ENCODE measurements at regions not wholly inside any gene's neighbourhood (a gene's known extent, or its start where the extent isn't known, plus 50 kb on each side); places are given as distances from the start of the nearest gene placed in this dataset.

DNA sequence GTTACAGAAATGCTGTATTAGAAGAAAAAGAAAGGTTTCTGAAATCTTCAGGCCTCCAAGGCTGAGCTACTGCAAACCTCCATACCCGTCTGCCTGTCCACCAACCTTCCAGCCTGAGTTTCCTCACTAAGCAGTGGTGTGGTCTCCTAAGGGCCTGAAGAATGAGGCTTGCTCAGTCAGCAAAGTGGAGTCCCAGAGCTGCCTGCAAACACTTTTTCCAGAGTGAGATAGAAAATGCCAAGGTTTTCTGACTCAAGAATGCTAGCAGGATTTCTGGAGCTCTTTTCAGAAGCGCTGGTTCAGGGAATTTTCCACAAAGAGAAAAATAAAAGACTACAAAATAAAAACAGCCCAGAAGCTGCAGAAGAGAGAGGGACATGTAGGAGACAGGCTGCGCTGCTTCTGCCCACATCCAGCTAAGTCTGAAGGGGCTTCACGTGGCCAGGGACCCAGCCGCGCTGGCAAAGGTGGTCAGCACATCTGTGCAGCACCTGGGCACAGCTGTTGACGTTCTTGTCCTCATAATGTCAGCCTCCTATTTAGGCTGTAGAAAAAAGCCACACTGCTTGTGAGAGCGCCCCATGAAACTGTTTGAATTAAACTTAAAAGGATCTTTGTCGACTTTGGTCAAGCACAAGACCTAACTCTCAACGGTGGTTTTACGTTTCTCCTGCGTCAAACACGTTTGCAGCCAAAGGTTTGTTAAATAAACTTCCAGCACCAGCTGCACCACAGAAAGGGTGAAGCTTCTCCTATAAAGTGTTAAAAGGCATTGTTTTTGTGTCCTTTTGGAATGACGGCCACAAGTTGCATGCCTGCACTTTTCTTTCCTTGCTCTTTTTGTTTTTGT is 209.0 kb downstream of the THBS2 start:
- no peak for DNase-seq

DNA sequence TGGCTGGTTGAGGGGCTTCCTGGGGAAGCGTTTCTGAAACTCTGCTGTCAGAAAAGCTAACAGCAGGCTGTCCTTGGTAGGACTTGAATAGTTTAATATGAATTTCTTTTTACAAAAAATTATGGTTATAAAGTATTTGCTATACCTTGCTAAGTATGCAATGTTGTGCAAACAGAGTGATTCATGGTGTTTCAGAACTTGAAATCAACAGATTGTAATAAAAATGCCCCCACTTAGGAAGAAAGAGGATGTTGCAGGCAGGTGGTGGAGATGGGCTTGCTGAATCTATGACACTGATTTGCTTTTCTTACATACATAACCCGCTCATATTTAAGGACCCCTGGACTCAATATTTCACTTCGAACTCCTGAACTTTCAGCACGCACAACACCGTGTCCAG is 211.6 kb downstream of the THBS2 start:
- no peak for DNase-seq

DNA sequence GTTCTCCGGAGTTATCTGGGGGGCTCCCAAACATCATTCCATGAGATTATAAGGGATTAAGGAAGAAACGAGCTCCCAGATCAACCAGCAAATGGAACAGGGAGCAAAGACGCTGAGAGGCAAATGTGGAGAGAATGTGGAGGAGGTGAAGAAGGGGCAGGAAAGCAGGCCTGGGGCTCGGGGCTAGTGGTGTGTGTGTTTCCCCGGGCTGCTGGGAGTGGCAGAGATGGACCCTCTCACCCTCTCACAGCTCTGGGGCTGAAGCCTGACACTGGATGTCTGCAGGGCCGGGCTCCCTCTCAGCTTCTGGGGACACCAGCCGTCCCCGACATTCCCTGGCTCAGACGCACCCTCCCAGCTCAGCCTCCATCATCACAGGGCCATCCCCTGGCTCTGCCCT is 212.6 kb downstream of the THBS2 start:
- no peak for DNase-seq

DNA sequence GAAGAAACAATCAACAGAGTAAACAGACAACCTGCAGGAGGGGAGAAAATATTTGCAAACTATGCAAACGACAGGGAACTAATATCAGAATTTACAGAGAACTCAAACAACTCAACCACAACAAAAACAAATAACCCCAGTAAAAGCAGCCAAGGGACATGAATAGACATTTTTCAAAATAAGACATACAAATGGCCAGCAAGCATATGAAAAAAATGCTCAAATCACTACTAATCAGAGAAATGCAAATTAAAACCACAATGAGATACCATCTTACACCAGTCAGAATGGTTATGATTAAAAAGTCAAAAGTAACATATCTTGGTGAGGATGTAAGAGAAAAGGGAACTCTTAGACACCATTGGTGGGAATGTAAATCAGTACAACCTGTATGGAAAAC is 215.0 kb downstream of the THBS2 start:
- DNase-seq = no peak

DNA sequence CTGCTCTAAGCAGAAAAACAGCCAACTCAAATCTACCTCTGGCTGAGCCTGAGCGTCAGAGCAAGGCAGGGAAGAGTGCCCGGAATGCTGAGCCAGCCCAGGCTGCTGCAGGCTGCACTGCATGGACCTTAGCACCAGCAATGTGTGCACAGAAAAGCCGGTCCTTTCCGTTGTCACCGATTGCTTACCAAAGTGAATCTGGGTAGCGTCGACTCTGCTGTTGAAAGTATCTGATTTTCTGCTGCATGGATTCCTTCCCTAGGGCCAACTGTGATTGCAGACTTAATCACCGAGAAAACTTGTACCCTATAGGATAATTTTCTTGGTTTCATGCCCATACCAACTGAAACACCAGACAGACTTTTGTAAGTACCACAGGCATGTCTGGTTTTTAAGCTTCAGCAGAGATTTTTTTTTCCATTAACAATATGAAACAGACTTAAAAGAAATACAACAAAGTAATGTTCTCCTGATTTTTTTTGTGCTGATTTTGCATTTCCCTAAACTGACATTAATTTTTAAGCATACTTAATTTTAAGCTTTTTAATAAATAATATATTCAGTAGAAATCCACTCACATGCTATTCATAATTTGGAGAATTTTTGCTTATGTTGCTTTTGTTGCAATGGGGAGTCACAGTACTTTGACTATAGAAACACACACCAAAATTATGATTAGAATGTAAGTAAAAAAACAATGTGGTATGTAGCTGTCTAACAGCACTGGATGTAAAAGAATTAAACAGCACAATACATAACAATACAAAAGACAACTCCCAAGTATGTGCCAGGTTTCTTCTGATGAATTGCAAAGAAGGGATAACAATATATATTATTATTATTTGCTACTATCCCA is 218.0 kb downstream of the THBS2 start:
- DNase-seq = no peak

DNA sequence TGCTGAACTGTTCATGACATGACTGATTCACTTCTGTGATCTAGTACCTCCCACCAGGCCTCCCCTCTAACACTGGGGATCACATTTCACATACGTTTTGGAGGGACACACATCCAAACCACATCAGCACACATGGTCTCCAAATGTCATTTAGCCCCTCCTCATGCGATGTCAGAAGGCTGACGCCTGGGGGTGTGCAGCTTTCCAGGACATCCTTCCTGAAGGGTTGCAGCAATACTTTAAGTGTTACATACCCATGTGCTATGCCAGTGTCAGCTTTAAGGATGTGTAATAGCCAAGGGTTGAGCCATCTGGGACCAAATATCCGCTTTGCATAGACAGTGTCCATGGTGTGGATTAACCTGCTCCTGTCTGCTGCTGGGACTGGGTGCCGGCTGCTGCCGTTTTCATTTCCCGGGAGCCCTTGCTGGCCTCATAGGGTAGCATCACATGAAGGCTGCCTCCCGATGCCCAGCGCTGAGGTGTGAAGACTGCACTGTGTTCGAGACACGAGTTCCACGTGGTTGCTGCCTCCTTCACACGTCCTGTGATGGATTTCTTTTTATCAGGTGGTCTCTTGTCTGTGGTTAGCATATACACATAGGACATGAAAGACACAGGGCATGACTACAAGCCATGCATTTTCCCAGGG is 219.0 kb downstream of the THBS2 start:
- no peak for DNase-seq

DNA sequence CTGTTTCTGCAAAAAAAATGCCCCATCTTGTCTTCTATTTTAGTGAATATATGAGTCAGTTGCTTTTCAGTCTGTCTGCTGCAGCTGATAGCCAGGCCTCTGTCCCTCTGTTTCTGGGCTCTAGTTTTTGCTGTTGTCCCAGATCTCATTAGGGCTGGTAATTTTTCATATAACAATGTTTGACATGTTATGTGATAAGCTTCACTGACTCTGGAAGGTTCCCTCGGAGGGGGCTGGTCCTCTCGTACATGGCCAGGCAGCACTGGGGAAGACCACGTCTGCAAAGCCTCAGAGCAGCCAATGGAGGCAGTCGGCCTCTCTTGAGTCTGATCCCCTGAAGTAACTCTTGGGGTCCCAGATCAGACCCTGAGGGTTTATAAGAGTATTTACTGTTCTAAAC is 223.8 kb downstream of the THBS2 start:
- DNase-seq = no peak

DNA sequence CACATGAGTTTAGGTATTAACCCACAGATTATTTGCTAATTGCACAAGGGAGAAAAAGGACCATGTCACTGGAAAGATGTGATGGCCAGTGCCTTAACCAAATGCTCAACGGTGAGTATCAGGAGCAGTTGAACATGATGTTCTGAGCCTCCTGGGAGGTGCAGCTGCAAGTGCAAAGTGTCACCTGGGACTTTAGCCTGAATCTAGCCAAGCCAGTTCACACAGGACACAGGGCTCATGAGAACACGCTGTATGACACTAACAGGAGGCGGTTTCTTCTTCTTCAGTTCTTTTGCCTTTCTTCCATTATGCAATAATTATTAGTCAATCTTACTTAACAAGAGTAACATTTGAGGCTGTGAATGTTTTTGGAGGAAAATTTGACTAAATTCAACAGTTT is 225.3 kb downstream of the THBS2 start:
- no peak for DNase-seq

DNA sequence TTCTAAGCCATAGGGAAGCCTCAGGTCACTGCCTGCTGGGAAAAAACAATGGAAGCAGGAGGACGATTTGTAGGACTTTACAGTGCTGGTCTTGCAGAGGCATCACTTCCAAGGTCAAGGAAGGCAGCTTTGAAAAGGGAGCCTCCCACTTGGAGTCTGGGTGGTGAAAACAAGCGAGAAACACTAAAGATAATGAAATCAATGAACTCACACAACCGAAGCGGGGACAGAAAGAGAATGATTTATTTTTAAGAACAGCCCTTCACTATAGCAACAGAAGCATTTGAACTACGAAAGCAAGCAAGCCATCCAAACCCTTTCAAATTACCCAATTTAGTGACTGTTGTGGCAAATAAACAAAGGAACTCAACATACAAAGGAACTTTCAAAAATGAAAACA is 227.5 kb downstream of the THBS2 start:
- DNase-seq = no peak

DNA sequence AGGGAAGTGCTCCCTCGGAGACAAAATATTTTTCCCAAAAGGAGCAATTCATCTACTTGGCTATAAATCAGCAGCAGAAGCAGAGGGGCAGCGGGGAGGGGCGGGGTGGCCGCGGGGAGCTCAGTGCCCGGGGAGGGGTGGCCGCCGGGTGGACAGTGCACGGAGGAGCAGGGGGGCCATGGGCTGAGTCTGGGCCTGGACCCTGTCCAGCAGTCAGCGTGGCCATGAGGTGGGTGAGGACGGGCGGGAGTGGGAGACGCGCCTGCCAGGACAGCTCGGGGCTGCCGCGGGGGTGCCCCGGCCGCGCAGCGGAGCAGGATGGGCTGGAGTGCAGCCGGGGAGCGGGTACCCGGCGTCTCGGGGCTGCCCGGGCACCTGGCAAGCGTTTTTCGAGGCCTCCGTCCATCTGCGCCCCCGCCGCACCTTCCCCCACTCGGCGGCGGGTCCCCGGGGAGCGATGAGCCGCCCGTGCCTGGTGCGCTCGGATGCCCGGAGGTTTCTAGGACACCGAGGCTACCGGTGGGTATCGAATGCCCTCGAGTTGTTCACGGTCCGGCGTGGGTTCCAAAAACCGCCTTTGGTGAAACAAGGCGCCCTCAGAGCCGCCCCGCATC is 229.5 kb downstream of the THBS2 start:
- DNase-seq = no peak

DNA sequence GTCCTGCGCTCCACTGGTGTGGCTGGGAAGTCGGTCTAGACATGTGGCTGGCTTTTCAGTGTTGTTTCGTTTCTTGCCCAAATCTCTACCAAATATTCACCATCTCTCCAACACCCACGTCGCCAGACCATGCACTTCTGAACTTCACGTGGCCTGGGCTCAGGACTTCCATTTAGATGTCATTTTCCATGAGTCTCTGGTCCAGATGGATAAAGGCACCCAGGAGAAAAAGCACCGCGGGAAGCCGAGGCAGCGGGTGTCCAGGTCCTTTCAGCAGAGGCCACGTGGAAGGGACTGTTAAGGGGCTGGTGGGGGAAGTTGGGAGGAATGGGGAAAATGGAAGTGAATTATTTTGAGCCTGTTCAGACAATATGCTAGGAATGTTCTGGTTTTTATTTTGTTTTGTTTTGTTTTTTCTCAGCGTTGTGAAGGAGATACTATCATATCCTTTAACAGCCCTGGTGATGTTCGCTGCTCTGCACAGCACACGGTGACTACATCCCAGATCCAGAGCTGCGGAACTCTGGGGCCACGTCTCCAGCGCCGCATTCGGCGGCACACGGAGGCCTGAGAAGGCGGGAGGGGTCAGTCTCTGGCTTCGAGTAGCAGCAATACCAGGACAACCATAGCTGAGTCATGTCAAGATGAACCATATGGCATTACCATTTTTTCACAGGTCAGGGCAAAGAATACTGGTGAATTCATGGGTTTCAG is 230.3 kb downstream of the THBS2 start:
- no peak for DNase-seq

DNA sequence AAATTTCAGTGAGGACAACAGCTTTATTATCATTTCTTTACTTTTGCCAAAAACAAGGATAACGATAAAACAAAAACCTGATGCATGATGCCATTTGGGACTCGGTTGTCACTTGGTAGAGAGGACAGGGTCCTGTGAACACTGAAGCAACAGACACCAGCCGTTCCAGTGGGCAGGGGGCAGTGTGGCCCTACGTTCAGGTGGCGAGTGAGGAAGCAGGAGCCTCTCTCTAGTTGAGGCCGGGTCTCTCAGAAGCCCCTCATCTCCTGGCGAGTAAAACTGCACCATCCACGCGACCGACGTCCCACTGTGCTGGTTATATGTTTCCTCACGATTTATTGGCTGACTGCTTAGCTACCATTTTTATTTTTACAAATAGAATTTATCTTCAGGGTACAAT is 231.6 kb downstream of the THBS2 start:
- DNase-seq = no peak

DNA sequence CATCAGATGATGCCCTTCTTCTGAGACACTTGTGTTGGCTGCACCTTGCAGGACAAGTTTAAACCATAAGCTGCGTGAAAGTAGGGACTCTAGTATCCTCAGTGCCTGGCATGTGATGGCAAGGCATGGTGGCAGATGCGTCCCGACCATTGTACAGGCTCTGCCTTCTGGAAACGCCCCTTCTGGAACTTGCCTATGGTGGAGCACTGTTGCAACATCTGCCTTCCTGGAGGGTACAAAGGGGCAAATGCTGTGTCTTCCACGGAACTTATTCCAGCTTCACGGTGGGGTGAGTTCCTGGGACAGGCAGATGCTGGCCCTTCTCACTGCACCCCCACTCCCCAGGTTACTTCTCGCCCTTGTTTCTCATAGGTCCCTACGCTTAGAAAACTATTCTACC is 232.8 kb downstream of the THBS2 start:
- no peak for DNase-seq

DNA sequence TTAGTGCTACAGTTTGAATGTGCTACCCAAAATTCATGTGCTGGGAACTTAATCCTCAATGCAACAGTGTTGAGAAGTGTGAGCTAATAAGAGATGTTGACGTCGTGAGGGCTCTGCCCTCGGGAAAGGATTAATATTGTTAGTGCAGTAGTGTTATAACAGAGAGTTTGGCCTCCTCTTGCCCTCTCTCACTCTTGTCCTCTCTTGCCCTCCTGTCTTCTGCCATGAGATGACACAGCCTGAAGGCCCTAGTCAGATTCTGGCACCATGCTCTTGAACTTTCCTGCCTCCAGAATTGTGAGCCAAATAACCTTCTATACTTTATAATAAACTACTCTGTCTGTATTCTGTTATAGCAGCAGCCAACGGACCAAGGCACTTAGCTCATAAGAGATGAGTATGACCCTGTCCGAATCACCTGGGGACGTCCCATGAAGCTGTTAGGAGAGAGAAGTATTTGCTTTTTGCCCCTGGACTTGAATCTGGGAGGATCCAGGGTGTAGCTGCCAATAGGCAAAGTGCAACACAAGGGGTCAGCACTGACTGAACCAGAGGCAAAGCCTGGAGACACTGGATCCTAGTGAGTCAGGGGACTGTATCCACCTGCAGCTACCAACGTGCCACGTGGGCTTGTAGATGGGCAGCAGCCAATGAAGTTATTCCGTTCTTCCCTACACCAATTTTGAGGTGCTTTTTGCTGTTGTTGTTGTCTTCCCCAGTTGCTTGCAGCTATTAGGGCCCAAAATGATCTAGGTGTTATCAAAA is 233.7 kb downstream of the THBS2 start:
- no peak for DNase-seq

DNA sequence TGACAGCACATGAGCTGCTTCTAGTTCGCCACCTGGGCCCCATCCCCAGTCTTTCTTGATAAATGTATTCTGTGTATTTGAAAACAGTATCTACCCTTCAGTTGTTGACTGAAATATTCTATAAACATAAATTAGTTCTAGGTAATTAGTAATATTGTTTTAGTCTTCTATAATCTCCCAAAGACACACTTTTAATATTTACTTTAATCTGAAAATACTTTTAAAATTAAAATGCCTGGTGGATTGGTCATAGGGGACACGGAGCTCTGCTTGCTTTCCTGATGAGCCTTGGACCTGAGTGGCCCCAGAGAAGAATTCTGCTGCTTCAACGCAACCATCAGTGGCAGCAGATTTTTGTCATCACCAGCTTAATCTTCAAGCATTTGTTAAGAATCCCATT is 234.5 kb downstream of the THBS2 start:
- no peak for DNase-seq

DNA sequence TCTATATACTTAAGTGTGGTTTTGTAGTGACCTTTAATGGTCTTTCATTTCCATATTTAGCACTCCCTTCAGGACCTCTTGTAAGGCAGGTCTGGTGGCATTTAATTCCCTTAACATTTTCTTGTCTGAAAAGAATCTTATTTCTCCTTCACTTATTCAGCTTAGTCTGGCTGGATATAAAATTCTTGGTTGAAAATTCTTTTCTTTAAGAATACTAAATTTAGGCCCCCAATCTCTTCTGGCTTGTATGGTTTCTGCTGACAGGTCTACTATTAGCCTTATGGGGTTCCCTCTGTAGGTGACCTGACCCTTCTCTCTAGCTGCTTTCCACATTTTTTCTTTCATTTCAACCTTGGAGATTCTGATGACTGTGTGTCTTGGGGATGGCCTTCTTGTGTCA is 236.9 kb downstream of the THBS2 start:
- DNase-seq = no peak

DNA sequence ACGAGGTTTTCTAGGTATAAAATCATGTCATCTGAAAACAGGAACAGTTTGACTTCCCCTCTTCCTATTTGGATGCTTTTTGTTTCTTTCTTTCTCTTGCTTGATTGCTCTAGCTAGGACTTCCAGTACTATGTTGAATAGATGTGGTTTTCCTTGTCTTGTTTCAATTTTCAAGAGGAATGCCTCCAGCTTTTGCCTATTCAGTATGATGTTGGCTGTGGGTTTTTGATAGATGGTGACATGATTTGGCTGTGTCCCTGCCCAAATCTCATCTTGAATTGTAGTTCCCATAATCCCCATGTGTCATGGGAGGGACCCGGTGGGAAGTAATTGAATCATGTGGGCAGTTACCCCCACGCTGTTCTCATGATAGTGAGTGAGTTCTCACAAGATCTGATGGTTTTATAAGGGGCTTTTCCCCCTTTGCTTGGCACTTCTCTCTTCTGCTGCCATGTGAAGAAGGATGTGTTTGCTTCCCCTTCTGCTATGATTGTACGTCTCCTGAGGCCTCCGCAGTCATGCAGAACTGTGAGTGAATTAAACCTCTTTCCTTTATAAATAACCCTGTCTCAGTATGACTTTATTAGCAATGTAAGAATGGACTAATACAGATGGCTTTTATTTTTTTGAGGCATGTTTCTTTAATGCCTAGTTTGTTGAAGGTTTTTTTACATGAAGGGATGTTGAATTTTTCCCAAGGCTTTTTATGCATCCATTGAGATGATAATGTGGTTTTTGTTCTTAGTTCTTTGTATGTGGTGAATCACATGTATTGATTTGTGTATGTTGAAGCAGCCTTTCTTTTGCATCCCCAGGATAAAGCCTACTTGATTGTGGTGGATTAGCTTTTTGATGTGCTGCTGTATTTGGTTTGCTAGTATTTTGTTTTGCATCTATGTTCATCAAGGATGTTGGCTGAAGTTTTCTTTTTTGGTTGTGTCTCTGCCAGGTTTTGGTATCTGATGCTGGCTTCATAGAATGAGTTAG is 239.1 kb downstream of the THBS2 start:
- DNase-seq = no peak

DNA sequence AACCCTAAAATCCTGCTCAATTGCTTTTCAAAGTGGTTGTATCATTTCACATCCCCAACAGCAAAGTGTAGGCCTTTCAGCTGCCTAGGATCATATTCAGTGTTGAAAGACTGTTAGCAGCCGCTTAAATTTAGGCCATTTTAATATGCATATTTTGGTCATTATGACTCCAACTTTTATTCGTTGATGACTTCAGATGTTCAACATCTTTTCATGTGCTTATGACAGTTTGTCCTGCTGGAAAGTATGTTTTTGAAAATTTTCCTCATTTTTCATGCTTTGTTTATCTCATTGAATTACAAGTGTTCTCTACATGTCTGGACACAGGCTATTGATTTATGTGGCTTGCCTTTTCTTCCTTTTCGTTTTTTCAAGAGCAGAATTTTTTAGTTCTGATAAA is 244.0 kb downstream of the THBS2 start:
- DNase-seq = no peak

DNA sequence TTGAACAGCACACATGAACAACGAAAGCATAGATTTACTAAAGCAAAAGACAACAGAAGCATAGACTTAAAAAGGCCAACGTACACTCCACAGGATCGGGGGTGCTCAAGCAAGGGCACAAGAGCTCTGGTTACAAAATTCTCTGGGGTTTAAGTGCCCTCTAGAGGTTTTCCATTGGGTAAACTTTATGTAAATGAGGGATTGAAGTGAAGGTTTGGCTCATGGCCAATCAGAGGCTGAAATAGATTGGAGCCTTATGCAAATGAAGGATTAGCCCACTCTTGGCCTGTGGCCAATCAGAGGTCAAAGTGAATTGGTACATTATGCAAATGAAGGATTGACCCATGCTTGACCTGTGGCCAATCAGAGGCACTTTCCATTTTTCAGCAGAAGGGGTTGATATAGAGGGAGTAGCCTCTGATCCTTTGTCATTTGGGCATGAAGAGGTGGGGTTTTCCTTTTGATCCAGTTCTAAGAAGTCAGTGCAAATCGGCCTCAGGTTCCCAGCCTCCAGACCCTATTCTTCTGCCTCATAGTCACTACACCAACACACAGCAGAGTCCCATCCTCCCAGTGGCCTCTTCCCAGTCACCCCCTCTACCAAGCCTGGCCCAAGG is 244.9 kb downstream of the THBS2 start:
- DNase-seq = no peak

DNA sequence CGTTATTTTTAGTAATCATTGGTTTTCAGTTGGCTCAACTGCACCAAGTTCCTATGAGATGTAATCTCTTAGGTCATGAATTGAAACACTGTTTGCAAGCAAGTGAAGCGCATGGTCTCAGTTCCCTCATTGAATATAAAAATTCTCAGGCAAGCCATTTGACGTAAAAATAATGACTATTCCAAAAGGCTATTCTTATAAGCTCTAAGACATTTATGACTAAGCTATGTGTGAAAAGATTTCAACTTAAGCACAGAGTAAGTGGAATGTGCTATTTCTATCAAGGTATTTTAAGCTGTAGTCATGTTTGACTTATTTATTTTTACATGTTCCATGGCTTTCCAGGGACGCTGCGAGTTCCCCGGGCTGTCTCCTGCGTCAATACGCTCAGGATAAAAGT is 248.5 kb downstream of the THBS2 start:
- DNase-seq = no peak

Measured in activated CD4-positive, alpha-beta T cell treated with anti-CD3 and anti-CD28 coated beads, Interleukin-2, amount 50 U/mL, for 16 hours (primary cell).